Suprapubic skin (tissue), 4 donors: ENCODE measurements at regions not wholly inside any gene's neighbourhood (a gene's known extent, or its start where the extent isn't known, plus 50 kb on each side); places are given as distances from the start of the nearest gene placed in this dataset.
A peak's percentile ranks its signal among the peaks of the same experiment; 100 is the strongest.

Experiments
- DNase-seq, 2 donors: peaks; one replicate each; pipeline ENCODE4 v3.0.0-alpha.2; 2019; ENCODE audit warnings: low spot score in 2 of 2
- H3K27ac ChIP-seq: fragments of 200-600 bp; sonication (generic); one replicate; pipeline ENCODE4 v1.5.1; 2019
- H3K27me3 ChIP-seq: fragments of 200-600 bp; sonication (generic); one replicate; pipeline ENCODE4 v1.5.1; 2019
- H3K36me3 ChIP-seq: fragments of 200-600 bp; sonication (generic); one replicate; pipeline ENCODE4 v1.5.1; 2019
- H3K4me1 ChIP-seq: fragments of 200-600 bp; sonication (generic); one replicate; pipeline ENCODE4 v1.5.1; 2019
- H3K4me3 ChIP-seq: fragments of 200-600 bp; sonication (generic); one replicate; pipeline ENCODE4 v1.5.1; 2019; ENCODE audit warnings: mild to moderate bottlenecking
- H3K9me3 ChIP-seq: fragments of 200-600 bp; sonication (generic); one replicate; pipeline ENCODE4 v1.5.1; 2019
- EP300 ChIP-seq: sonication (generic); formaldehyde crosslinking; IDR thresholded peaks from one replicate; pipeline ENCODE4 v1.6.1; 2017; ENCODE audit warnings: antibody characterized with exemption
- POLR2A ChIP-seq, 2 donors: fragments of 450-650 bp; IDR thresholded peaks; one replicate each; pipeline ENCODE4 v1.6.1; 2017; ENCODE audit warnings: antibody characterized with exemption in 2 of 2, mild to moderate bottlenecking in 2 of 2, moderate library complexity in 2 of 2
- POLR2AphosphoS5 ChIP-seq, 3 donors: sonication (generic); formaldehyde crosslinking; IDR thresholded peaks; one replicate each; pipeline ENCODE4 v1.6.1; 2017; ENCODE audit warnings: antibody characterized with exemption in 3 of 3
- WGBS: methylation state at CpG from one replicate; pipeline ENCODE4 v1.1.5; 2018; 5-methylcytosine and 5-hydroxymethylcytosine counted together
- TF ChIP-seq, protein P1 (sequence below), 2 donors: fragments of 200-600 bp in 1 of 2; fragments of 450-650 bp in 1 of 2; sonication (generic) in 1 of 2; IDR thresholded peaks; one replicate each; pipeline ENCODE4 v1.5.1; 2016 to 2019; ENCODE audit warnings: antibody characterized with exemption in 2 of 2, mild to moderate bottlenecking in 1 of 2, moderate library complexity in 1 of 2

DNA sequence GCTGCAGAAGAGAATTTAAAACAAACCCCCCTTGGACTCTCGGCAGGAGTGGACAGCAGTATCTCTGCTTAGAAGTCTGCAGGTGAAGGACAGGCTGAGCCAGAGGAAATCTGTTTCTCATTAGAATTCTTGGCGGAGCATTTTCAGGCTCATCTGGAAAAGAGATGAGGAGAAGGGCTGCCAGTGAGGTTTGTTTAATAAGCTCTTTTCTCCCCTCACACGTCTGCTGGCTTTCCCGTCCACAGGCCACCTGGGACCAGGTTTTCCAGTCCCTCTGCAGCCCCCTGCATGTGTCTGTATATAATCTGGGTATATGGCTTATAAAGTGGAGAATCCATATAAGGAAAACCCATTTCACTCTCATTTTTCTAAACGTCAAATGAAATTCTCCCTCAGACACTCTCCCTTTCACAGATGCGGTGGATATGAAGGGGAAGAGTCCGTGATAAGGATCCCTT lies 155.4 kb upstream of the TPM1 start:
- Histone ChIP-seq H3K4me1 (peaks cover 30% of the 10 kb centered on the region), H3K27me3 (no peaks in the 10 kb centered on the region), H3K9me3 (no peaks in the 10 kb centered on the region), H3K4me3 (no peak overlapping the region), H3K27ac (peak overlapping the region; percentile 22), H3K36me3 (no peaks in the 10 kb centered on the region)
- no peak for DNase-seq
- TF ChIP-seq EP300 (no peak), POLR2A (IDR thresholded peaks at IDR 0.05) (no peak), POLR2AphosphoS5 (IDR thresholded peaks at IDR 0.05) (no peak)
- TF ChIP-seq, protein P1, sequence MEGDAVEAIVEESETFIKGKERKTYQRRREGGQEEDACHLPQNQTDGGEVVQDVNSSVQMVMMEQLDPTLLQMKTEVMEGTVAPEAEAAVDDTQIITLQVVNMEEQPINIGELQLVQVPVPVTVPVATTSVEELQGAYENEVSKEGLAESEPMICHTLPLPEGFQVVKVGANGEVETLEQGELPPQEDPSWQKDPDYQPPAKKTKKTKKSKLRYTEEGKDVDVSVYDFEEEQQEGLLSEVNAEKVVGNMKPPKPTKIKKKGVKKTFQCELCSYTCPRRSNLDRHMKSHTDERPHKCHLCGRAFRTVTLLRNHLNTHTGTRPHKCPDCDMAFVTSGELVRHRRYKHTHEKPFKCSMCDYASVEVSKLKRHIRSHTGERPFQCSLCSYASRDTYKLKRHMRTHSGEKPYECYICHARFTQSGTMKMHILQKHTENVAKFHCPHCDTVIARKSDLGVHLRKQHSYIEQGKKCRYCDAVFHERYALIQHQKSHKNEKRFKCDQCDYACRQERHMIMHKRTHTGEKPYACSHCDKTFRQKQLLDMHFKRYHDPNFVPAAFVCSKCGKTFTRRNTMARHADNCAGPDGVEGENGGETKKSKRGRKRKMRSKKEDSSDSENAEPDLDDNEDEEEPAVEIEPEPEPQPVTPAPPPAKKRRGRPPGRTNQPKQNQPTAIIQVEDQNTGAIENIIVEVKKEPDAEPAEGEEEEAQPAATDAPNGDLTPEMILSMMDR (IDR thresholded peaks at IDR 0.05): no peak
- 52% methylated on average over 7 of the region's 7 CpGs for WGBS

GRCh38 chr15:62888623-62889022 lies 153.9 kb upstream of the TPM1 start:
- H3K27me3 ChIP-seq: no peaks in the 10 kb centered on the region
- no peak for DNase-seq
- H3K9me3 ChIP-seq: no peaks in the 10 kb centered on the region
- no peak overlapping the region for H3K27ac ChIP-seq
- peaks cover 30% of the 10 kb centered on the region for H3K4me1 ChIP-seq
- no peak for TF ChIP-seq EP300
- no peak for TF ChIP-seq POLR2AphosphoS5 (IDR thresholded peaks at IDR 0.05)
- no peak for TF ChIP-seq POLR2A (IDR thresholded peaks at IDR 0.05)
- TF ChIP-seq, protein P1 (IDR thresholded peaks at IDR 0.05): no peak
- no peaks in the 10 kb centered on the region for H3K36me3 ChIP-seq
- 92% methylated on average over 3 of the region's 3 CpGs for WGBS
- H3K4me3 ChIP-seq: no peak overlapping the region

DNA sequence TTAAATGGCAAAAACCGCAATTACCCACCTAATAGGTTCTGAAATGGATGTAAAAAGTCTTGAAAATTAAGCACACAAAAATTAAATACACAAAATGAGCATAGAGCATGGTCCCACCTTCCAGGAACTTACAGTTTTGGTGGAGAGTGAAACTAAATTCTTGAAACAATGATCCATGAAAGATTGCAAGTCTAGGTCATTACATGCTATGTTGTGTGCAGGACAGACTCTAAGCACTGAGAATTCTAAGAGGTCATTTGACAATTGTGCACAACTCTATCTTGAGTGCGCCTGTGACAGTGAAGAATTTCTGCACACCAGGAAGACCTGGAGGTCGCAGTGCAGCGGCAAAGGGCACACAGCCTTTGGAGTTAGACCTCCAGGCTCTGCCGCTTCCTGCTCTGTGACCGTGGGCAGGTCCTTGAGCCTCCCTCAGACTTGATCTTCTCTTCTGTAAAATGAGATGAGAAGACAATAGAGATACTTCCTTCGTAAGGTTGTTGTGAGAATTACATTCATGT lies 153.3 kb upstream of the TPM1 start:
- no peak for DNase-seq
- H3K4me1 ChIP-seq: peaks cover 30% of the 10 kb centered on the region
- no peak overlapping the region for H3K4me3 ChIP-seq
- TF ChIP-seq, protein P1 (IDR thresholded peaks at IDR 0.05): no peak
- TF ChIP-seq POLR2AphosphoS5 (IDR thresholded peaks at IDR 0.05): no peak
- no peak for TF ChIP-seq POLR2A (IDR thresholded peaks at IDR 0.05)
- TF ChIP-seq EP300: no peak
- H3K9me3 ChIP-seq: no peaks in the 10 kb centered on the region
- no peaks in the 10 kb centered on the region for H3K36me3 ChIP-seq
- H3K27me3 ChIP-seq: no peaks in the 10 kb centered on the region
- 89% methylated on average over 7 of the region's 7 CpGs for WGBS
- peak overlapping the region; percentile 80 for H3K27ac ChIP-seq

- Histone ChIP-seq H3K36me3 (no peaks in the 10 kb centered on the region), H3K27ac (peak overlapping the region; percentile 80), H3K27me3 (no peaks in the 10 kb centered on the region), H3K4me1 (peaks cover 30% of the 10 kb centered on the region), H3K4me3 (no peak overlapping the region), H3K9me3 (no peaks in the 10 kb centered on the region)
- TF ChIP-seq, protein P1 (IDR thresholded peaks at IDR 0.05): no peak
- peak in 1 of 3 donors; percentile 33 for TF ChIP-seq POLR2AphosphoS5 (IDR thresholded peaks at IDR 0.05)
- no peak for DNase-seq
- WGBS: 70% methylated on average over 5 of the region's 5 CpGs
Observed at GRCh38 chr15:62889734-62890505, 152.6 kb upstream of the TPM1 start.

DNA sequence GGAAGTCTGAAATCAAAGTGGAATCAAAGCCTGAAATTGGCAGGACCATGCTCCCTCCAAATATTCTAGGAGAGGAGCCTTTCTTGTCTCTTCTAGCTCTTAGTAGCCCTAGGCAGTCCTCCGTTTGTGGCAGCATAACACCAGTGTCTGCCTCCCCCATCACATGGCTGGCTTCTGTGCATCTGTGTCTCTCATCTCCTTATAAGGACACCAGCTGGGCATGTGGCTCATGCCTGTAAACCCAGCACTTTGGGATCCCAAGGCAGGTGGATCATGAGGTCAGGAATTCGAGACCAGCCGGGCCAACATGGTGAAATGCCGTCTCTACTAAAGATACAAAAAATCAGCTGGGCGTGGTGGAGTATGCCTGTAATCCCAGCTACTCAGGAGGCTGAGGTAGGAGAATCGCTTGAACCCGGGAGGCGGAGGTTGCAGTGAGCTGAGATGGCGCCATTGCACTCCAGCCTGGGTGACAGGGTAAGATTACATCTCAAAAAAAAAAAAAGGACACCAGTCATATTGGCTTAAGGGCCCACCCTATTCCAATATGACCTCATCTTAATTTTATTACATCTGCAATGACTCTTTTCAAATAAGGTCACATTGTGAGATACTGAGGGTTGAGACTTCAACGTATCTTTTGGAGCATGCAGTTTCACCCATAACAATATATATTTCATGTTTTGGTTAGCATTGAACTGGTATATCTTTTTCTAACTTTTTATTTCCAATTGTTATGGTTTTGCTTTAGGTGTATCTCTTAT lies 148.0 kb upstream of the TPM1 start:
- H3K27me3 ChIP-seq: no peaks in the 10 kb centered on the region
- H3K4me1 ChIP-seq: peaks cover 52% of the 10 kb centered on the region
- no peaks in the 10 kb centered on the region for H3K36me3 ChIP-seq
- DNase-seq: no peak
- H3K4me3 ChIP-seq: no peak overlapping the region
- H3K27ac ChIP-seq: no peak overlapping the region
- 95% methylated on average over 10 of the region's 10 CpGs for WGBS
- TF ChIP-seq EP300: no peak
- no peak for TF ChIP-seq POLR2AphosphoS5 (IDR thresholded peaks at IDR 0.05)
- TF ChIP-seq POLR2A (IDR thresholded peaks at IDR 0.05): no peak
- TF ChIP-seq, protein P1 (IDR thresholded peaks at IDR 0.05): no peak
- H3K9me3 ChIP-seq: no peaks in the 10 kb centered on the region
